ENCODE measurements at regions not wholly inside any gene's neighbourhood (a gene's known extent, or its start where the extent isn't known, plus 50 kb on each side); places are given as distances from the start of the nearest gene placed in this dataset.

GRCh38 chr16:48047241-48047640 lies 108.6 kb downstream of the ABCC12 start:
- TF ChIP-seq CTCF (conservative IDR thresholded peaks at IDR 0.05 in 1 of 2, IDR thresholded peaks at IDR 0.05 in 1 of 2; ENCODE audit: extremely low read depth in 1 of 2, insufficient read depth in 1 of 2, low read depth in 1 of 2, low read length in 2 of 2) (no peak), EZH2 (IDR thresholded peaks at IDR 0.05; ENCODE audit: borderline replicate concordance, low read length) (no peak)

All from mammary epithelial cell (primary cell).